Islet precursor cell (in vitro differentiated cells): ENCODE measurements at regions not wholly inside any gene's neighbourhood (a gene's known extent, or its start where the extent isn't known, plus 50 kb on each side); places are given as distances from the start of the nearest gene placed in this dataset.
"Not testable (repeated sequence)": the region's sequence is repeated elsewhere in the genome, so short reads cannot be mapped to it uniquely, and the experiment has no call there.

Experiments
- DNase-seq: peaks from one replicate; pipeline ENCODE4 v3.0.0-alpha.2; 2018

DNA sequence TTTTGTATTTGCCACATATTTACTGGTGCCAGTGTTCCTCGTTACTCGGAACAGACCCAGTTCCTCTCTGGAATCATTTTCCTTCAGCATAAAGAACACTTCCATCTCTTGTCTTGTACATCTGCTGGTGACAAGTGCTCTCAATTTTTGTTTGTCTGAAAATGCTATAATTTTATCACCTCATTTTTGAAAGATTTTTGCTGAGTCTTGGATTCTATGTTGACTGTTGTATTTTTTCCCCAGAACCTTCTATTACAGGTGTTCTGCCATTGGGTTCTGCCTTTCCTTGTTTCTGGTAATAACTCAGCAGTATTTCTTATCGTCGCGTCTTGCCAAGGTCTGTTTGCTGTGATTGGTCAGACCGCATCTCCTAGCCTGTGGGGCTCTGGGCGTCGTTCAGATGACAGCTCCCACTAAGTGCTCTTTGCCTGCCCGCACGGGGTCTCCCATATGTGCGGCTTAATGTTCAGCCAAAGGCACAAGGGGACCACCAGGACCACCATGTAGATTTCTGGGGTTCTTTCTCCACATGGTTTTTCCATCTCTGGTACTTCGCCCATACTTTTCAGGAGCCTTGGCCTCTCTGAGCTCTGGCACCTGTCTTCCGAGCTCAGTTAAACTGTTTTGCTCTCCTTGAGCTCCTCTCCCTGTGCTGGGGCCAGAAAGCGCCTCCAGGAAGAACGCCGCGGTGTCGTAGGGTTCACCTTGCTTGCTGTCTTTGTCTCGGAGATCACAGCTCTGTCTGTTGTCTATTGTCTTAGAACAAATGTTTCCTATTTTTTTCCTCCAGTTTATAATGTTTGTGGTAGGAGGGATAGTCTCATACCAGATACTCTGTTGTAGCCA is 80.0 kb downstream of the METRNL start:
- DNase-seq: peak; percentile 46

DNA sequence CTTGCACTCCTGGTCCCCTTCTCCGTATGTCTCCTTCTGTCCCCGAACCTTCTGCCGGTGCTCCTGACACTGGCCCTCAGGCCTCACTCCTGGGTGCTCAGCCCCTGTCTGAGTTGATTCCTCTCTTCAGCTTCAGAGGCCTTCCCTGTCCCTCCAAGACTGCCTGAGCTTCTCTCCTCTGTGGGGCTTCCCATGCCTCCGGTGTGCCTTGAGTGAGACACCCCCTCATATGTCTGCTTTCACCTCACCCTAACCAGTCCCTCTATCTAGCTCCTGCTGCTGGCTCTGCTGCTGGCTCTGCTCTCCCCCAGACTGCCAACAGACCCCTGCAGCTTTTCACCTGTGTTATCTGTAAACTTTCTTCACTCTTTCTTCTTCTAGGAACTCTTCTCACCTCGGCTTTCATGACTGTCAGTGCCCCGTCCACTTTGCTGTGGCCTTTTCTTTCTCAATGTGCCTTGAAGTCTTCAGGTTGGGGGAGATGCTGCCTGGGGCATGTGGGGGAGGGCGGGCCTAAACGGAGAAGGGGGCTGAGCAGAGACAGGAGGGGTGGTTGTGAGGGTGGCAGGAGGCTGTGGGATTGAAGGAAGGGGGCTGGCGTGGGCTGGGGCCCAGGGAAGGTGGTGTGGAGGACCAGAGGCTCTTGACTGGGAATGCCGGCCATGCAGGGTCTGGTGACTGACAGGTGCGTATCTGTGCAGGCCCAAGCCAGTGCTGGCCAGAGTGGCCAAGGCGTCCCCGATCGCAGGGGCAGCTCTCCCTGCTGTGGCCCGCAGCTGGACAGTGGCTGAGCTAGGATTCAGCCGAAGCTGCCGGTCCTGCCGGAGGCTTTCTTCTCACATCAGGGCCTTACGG is 81.3 kb downstream of the METRNL start:
- peak; percentile 54 for DNase-seq

DNA sequence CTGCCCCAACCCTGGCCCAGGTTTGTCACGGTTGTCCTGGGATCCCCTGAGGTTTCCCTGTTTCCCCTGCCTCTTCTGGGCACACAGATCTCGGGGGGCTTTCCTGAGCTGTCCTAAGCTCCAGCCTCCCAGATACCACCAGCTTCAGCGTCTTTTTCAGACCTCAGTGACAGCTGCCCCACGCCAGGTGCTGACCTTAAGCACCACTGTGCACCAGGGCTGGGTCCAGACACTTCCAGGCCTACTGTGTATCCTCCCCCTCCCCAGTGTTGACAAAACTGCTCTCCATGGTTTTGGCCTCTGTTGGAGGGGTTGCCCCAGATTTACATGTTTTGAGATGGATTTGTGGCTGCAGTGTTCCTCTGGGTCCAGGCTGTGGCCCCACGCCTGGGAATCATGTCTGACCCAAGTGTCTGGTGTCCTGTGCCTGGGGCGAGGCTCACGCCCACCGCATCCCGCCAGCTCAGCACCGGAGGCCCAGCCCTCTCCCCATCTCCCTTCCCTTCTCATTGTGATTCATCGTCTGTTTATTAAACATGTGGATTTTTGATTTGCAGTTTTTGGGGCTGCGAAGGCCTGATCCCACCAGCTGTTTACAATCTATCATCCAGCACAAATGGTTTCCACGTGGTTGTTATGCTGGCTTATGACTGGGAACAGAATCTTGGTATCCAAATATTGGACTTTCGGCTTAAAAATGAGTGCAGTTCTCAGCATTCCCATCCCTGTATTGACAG is 82.1 kb downstream of the METRNL start:
- peak; percentile 49 for DNase-seq

DNA sequence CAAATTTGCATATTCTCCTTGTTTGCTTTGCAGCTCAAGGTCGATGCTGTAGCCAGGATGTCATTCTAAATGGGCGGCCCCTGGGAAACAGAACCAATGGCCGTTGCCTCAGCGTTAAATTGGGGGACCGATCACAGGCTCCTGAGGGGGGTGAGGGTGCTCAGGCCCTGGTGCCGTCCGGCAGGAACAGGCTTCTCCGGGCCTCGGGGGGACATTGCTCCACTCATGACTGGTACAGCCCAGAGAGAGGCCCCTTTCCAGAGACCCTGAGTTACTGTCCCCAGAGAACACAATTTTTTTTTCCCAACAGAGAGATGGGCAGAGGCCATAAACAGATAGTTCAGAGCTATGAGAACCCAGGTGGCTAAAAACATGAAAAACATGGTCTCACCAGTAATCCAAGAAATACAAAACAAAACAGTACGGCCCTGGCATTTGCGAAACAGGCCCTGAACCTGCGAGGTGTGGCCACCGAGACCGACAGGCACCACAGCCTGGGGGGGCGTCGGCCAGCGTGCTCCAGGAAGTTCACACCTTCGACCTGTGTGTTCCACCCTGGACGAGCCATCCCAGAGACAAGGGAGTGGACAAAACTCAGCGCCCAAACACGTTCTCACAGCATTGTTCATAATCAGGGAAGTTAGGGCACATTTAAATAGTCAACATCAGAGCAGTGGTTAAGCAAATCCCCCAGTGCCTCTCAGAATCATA is 82.8 kb downstream of the METRNL start:
- peak; percentile 42 for DNase-seq

DNA sequence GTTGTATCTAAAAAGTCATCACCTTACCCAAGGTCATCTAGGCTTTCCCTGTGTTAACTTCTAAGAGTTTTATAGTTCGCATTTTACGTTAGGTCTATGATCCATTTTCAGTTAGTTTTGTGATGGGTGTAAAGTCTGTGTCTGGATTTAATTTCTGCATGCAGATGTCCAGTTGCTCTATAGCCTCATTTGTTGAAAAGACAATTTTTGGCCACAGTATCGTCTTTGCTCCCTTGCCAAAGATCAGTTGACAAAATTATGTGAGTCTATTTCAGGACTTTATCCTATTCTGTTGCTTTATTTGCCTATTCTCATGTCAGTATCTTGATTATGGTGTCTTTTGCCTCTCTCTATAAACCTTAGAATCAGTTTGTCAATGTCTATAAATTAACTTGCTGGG is 85.1 kb downstream of the METRNL start:
- DNase-seq: no peak

DNA sequence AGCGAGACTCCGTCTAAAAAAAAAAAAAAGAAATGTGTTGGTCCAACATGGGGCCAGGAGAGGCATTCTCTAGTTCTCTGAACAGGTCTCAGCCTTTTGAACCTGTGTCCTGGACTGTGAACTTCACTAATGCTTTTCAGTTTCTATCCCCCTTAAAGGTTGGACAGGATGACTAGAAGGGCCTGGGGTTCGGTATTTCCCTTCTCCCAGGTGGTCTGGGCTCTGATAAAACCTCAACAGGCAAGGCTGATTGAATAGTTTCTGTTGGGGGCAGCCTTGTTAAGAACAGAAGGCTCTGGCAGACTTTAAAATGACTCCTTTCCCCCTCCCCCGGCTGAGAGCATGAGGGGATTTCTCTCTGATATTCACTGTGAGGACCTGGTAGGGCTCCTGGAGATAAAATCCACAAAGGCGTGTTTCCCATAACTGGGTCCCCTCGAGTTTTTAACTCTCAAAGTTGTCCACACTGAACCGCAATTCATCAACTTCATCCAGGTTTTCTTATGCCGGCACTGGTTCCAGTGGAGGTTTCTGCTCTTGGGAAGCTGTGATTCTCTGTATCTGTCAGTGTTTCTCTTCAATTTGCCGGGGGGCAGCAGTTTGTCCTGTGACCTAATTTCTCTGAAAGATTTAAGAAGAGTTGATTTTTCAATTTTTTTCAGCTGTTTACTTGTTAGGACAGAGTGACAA is 91.3 kb downstream of the METRNL start:
- DNase-seq: peak; percentile 42

DNA sequence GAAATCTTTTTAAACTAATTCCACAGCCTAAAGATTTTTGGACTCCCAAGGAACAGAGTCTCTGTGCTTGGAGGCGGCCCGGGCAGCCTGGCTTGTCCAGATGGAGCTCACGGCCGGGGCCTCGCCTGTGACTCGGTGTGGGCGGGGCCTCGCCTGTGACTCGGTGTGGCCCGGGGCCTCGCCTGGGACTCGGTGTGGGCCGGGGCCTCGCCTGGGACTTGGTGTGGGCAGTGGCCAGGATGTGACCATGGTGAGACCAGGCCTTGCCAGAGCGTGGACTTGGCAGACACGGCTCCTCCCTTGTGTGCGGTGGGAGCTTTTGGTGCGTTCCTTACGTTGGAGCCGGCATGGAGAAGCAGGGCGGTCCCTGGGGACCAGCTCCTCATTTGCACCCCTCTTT is 92.3 kb downstream of the METRNL start:
- DNase-seq: peak; percentile 75

DNA sequence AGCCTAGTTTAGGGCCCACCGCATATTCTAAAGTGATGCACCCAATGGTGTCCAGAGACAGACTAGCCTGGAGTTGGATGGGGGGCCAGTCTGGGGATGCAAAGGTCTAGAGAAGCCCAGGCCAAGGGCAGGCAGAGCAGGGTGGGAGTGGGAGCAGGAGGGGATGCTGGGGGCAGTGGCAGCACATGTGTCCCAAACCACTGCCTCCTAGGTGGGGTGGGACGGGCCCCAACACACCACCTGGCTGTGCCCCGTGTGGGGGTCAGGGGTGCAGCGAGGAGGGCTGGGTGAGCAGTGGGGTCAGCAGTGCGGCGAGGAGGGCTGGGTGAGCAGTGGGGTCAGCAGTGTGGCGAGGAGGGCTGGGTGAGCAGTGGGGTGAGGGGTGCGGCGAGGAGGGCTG is 92.7 kb downstream of the METRNL start:
- DNase-seq: peak; percentile 34

DNA sequence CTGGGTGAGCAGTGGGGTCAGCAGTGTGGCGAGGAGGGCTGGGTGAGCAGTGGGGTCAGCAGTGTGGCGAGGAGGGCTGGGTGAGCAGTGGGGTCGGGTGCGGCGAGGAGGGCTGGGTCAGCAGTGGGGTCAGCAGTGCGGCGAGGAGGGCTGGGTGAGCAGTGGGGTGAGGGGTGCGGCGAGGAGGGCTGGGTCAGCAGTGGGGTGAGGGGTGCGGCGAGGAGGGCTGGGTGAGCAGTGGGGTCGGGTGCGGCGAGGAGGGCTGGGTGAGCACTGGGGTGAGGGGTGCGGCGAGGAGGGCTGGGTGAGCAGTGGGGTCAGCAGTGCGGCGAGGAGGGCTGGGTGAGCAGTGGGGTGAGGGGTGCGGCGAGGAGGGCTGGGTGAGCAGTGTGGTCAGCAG is 93.2 kb downstream of the METRNL start:
- DNase-seq: not testable (repeated sequence)

DNA sequence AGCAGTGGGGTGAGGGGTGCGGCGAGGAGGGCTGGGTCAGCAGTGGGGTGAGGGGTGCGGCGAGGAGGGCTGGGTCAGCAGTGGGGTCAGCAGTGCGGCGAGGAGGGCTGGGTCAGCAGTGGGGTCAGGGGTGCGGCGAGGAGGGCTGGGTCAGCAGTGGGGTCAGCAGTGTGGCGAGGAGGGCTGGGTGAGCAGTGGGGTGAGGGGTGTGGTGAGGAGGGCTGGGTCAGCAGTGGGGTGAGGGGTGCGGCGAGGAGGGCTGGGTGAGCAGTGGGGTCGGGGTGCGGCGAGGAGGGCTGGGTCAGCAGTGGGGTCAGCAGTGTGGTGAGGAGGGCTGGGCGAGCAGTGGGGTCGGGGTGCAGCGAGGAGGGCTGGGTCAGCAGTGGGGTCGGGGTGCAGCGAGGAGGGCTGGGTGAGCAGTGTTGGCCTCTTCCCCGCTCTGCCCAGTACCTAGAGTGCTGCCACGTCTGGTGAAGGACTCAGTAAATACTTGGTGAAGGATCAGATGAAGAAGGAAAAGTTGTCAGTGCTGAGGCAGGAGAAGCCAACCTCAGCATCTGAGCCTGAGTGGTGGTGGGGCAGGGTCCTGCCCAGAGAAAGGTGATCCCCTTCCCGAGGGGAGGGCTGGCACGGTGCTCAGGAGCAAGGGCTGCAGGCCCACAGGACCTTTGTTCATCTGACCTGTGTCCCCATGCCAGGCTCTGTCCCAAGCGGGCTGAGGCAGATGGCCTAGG is 93.9 kb downstream of the METRNL start:
- DNase-seq: peak; percentile 54

DNA sequence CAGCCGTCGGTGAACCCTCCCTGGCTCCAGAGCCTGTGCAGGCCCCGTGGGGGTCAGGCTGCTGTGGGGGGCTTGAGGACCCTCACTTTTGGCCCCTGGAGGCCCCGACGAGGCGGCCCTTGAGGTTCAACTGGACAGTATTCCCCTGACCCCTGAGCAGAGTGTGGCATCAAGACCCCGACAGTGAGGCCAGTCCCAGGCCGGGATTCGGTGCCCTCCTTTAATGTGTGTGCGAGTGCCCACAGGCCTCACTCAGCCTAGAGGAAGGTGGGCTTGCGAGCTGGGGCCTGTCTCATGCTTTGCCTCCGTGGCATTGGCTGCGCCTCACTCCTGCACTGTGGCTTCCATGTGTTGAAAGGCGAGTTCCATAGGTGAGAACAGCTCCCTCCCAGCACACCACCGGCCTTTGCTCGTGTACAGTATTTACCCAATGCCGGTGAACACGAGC is 94.5 kb downstream of the METRNL start:
- DNase-seq: peak; percentile 54

DNA sequence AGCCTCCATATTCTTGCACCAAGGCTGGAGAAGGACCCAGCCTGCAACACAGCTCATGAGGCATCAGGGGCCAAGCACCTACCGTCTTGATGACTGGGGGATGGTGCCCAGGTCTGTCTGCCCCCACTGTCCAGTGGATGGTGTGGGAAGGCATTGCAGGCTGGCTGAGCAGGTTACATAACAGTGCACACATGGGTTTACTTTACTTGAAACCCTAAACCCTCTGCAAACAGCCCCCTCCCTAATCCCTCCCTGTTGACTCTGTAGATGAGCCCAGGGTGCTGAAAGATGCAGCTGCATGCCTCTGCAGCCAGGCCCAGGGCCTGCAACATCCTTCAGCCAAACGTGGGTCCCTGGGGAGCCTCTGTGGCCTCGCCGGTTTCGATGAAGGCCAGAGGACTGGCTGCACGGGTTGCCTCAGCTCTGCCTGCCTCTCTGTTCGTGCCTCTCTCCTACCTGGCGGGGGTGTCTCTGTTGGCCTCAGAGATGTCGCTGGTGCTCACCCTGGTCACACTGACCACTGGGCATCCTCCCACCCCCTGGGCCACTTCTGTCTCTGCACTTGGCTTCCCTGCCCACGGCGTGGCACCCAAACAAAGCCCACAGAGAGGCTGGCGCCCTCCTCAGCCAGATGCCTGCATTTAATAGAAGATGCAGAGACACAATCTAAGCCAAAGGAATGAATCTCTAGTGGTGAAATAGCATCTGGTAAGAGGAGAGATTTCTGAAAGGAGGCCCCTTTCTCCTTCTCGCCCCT is 95.1 kb downstream of the METRNL start:
- DNase-seq: peak; percentile 58

DNA sequence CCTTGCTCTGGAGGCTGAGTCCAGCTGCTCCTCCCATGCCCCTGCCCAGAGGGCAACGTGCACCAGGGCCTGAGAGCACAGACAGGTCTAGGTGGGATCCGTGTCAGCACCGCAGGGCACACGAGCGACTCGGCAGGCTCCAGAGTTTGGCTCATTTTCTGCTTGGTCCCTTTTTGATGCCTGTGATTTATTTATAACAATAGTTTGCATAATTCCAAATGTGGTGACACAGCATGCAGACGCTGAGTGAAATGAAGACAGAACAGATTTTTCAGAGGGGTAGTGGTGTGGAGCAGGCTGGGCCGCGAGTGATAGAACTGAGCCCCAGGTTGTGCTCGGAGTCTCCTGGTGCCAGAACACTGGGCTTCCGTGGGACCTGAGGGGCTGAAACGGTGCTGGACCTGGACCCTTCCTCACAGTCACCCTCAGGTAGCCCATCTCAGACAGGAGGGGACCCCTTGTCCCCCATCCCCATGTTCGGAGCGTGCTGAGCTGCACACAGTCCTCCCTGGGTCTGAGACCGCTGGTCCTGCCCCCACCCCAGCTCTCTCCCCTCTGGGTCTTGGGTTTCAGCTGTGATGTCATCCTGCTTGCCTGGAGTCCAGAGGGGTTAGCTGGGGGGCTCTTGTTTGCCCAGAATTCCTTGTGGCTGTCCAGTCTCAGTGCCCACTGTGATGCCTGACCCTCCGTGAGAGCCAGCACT is 95.9 kb downstream of the METRNL start:
- peak; percentile 53 for DNase-seq

DNA sequence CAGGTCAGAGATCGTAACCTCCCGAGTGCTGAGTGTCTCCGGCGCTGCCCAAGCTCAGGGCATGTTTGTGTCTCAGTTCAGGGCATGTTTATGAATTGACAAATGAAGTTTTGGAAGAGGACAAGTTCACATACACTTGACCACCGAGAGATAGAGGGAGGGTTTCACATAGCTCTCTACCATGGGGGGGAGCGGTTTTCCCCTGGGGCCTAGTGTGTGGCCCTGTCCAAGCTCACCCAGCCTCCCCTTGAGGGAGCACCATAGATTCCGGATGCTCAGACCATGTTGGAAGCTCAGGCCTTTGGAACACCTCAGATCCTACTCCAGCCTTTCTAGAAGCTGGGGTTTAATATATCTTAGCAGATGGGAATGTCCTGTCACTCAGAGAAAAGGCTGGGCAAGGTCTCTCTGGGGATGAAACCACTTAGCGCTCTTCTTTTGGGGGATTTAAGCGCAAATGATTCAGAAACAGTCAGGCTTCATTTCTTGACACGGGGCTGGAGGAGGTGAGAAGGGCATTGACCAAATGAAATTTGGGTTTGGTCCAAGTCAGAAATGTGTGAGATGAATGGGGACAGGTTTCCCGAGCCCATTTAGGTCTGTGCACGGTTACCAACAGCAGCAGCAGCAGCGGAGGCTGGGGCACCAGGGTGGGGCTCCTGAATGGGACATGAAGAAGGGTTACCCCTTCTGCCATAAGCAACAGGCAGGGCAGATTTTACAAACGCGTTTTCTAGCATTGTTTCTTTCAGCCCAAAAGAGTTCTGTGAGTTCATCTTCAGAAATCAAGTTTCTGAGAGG is 96.6 kb downstream of the METRNL start:
- peak; percentile 40 for DNase-seq

DNA sequence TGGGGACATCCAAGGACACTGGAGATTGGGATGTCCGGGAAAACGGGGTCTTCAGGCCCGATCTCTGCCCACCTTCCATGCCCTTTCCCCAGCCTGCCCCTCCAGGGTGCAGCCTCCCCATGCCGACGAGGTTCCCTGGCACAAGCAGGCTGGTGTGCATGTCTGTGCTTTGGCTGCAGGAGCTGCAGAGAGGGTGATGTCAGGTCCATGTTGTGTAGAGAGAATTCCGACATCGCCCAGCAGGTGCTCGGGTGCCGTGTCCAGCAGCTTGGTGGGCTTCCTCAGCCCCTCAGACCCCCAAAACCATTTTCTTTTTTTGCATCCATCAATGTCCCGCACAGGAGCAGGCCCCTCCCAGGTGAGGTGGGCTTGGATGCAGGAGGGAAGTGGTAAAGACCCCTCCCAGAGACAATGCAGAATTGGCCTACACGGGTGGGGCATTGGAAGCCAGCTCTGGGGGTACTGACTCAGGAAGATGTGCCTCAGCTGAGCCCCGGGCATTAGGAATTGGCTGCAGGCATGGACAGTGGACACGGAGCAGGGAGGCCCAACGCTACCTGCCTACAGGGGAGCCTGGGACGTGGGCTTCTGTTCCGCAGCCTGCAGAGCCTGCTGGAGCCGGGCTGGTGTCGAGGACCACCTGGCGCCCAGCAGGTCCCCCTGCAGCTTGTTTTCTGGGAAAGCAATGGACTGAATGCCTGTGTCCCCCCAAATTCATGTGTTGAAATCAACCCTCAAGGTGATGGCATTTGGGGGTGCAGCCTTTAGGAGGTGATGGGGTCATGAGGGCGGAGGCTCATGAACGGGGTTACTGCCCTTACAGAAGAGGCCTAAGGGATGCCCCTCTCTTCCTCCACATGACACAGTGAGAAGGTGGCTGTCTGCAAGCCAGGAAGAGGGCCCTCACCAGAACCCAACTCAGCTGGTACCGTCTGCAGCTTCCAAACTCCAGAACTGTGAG is 97.5 kb downstream of the METRNL start:
- DNase-seq: peak; percentile 47

DNA sequence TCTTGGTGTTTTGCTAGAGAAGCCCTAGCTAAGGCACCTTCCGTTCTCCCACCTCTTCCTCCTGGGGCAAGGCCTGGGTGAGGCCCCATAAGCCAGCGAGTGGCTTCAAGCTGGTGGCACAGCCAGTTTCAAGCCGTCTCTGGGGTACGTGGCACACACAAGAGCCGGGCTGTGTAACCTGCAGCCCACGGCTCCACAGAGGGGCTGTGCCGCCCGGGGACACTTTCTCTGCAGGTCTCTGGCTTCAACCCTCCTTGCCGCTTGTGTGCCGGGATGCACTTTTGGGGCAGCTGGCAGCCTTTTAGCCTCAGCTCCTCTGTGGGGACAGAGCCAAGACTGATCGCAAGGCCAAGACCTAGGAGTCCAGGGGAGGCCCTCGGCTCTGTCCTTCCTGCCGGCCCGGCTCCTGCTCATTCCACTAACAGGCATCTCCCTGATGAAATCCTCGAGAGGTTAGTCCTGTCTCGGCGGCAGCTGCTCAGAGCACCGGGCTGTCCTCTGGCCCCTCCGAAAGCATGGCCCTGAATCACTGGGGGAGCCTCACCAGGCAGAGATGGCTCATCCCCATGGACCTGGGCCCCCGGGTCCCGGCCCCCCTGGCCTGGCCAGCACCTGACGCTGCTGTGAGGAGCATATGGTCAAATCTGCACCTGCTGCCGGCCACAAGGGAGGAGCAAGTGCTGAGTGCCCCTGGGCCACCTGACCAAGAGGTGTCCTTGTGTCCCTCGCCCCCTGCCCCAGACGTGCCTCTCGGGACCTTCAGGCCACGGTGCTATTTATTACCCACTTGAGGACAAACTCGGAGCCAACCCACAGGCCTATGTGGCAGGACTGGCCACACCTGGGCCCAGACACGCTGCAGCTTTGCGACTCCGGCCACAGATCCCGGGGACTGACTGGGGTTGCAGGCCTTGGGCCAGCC is 98.5 kb downstream of the METRNL start:
- peak; percentile 54 for DNase-seq
